ENCODE measurements at regions not wholly inside any gene's neighbourhood (a gene's known extent, or its start where the extent isn't known, plus 50 kb on each side); places are given as distances from the start of the nearest gene placed in this dataset.

- no peaks in the 10 kb centered on the region for H3K27me3 ChIP-seq (ENCODE audit: insufficient read depth)
- Mint-ChIP-seq H3K4me3 (no peak overlapping the region), H3K36me3 (ENCODE audit: low read depth) (no peaks in the 10 kb centered on the region), H3K4me1 (peaks cover 10% of the 10 kb centered on the region), H3K27me3 (ENCODE audit: insufficient read depth, low read depth, poor library complexity) (peaks cover 2% of the 10 kb centered on the region), H3K9me3 (no peaks in the 10 kb centered on the region; the same call in 2 of the 3 replicates), H3K27ac (no peak overlapping the region)
- H3K79me2 ChIP-seq (replicated peaks; ENCODE audit: insufficient read depth), result no peaks in the 10 kb centered on the region
- no peaks in the 10 kb centered on the region for H3K36me3 ChIP-seq (ENCODE audit: insufficient read depth)
- no peaks in the 10 kb centered on the region for H3F3A ChIP-seq (replicated peaks; ENCODE audit: low read depth)
- no peaks in the 10 kb centered on the region for H4K20me1 ChIP-seq (replicated peaks; ENCODE audit: insufficient read depth)
- no peak for TF ChIP-seq POLR2AphosphoS5 (IDR thresholded peaks at IDR 0.05; ENCODE audit: low read depth)
- TF ChIP-seq NANOG (IDR thresholded peaks at IDR 0.05; ENCODE audit: borderline replicate concordance), result no peak
- TF ChIP-seq CREB1 (CRISPR knock-in tag; IDR thresholded peaks at IDR 0.05; ENCODE audit: low read depth), result no peak
- TF ChIP-seq, protein P1, sequence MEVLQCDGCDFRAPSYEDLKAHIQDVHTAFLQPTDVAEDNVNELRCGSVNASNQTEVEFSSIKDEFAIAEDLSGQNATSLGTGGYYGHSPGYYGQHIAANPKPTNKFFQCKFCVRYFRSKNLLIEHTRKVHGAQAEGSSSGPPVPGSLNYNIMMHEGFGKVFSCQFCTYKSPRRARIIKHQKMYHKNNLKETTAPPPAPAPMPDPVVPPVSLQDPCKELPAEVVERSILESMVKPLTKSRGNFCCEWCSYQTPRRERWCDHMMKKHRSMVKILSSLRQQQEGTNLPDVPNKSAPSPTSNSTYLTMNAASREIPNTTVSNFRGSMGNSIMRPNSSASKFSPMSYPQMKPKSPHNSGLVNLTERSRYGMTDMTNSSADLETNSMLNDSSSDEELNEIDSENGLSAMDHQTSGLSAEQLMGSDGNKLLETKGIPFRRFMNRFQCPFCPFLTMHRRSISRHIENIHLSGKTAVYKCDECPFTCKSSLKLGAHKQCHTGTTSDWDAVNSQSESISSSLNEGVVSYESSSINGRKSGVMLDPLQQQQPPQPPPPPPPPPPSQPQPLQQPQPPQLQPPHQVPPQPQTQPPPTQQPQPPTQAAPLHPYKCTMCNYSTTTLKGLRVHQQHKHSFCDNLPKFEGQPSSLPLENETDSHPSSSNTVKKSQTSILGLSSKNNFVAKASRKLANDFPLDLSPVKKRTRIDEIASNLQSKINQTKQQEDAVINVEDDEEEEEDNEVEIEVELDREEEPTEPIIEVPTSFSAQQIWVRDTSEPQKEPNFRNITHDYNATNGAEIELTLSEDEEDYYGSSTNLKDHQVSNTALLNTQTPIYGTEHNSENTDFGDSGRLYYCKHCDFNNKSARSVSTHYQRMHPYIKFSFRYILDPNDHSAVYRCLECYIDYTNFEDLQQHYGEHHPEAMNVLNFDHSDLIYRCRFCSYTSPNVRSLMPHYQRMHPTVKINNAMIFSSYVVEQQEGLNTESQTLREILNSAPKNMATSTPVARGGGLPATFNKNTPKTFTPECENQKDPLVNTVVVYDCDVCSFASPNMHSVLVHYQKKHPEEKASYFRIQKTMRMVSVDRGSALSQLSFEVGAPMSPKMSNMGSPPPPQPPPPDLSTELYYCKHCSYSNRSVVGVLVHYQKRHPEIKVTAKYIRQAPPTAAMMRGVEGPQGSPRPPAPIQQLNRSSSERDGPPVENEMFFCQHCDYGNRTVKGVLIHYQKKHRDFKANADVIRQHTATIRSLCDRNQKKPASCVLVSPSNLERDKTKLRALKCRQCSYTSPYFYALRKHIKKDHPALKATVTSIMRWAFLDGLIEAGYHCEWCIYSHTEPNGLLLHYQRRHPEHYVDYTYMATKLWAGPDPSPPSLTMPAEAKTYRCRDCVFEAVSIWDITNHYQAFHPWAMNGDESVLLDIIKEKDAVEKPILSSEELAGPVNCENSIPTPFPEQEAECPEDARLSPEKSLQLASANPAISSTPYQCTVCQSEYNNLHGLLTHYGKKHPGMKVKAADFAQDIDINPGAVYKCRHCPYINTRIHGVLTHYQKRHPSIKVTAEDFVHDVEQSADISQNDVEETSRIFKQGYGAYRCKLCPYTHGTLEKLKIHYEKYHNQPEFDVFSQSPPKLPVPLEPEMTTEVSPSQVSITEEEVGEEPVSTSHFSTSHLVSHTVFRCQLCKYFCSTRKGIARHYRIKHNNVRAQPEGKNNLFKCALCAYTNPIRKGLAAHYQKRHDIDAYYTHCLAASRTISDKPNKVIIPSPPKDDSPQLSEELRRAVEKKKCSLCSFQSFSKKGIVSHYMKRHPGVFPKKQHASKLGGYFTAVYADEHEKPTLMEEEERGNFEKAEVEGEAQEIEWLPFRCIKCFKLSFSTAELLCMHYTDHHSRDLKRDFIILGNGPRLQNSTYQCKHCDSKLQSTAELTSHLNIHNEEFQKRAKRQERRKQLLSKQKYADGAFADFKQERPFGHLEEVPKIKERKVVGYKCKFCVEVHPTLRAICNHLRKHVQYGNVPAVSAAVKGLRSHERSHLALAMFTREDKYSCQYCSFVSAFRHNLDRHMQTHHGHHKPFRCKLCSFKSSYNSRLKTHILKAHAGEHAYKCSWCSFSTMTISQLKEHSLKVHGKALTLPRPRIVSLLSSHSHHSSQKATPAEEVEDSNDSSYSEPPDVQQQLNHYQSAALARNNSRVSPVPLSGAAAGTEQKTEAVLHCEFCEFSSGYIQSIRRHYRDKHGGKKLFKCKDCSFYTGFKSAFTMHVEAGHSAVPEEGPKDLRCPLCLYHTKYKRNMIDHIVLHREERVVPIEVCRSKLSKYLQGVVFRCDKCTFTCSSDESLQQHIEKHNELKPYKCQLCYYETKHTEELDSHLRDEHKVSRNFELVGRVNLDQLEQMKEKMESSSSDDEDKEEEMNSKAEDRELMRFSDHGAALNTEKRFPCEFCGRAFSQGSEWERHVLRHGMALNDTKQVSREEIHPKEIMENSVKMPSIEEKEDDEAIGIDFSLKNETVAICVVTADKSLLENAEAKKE (CRISPR knock-in tag; IDR thresholded peaks at IDR 0.05), result no peak
- TF ChIP-seq, protein P2, sequence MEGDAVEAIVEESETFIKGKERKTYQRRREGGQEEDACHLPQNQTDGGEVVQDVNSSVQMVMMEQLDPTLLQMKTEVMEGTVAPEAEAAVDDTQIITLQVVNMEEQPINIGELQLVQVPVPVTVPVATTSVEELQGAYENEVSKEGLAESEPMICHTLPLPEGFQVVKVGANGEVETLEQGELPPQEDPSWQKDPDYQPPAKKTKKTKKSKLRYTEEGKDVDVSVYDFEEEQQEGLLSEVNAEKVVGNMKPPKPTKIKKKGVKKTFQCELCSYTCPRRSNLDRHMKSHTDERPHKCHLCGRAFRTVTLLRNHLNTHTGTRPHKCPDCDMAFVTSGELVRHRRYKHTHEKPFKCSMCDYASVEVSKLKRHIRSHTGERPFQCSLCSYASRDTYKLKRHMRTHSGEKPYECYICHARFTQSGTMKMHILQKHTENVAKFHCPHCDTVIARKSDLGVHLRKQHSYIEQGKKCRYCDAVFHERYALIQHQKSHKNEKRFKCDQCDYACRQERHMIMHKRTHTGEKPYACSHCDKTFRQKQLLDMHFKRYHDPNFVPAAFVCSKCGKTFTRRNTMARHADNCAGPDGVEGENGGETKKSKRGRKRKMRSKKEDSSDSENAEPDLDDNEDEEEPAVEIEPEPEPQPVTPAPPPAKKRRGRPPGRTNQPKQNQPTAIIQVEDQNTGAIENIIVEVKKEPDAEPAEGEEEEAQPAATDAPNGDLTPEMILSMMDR (conservative IDR thresholded peaks at IDR 0.05; ENCODE audit: low read depth in 2 of 2), result no peak
- TF ChIP-seq STAT1 (IDR thresholded peaks at IDR 0.05; ENCODE audit: unreplicated experiment), result no peak
- TF ChIP-seq, protein P3, sequence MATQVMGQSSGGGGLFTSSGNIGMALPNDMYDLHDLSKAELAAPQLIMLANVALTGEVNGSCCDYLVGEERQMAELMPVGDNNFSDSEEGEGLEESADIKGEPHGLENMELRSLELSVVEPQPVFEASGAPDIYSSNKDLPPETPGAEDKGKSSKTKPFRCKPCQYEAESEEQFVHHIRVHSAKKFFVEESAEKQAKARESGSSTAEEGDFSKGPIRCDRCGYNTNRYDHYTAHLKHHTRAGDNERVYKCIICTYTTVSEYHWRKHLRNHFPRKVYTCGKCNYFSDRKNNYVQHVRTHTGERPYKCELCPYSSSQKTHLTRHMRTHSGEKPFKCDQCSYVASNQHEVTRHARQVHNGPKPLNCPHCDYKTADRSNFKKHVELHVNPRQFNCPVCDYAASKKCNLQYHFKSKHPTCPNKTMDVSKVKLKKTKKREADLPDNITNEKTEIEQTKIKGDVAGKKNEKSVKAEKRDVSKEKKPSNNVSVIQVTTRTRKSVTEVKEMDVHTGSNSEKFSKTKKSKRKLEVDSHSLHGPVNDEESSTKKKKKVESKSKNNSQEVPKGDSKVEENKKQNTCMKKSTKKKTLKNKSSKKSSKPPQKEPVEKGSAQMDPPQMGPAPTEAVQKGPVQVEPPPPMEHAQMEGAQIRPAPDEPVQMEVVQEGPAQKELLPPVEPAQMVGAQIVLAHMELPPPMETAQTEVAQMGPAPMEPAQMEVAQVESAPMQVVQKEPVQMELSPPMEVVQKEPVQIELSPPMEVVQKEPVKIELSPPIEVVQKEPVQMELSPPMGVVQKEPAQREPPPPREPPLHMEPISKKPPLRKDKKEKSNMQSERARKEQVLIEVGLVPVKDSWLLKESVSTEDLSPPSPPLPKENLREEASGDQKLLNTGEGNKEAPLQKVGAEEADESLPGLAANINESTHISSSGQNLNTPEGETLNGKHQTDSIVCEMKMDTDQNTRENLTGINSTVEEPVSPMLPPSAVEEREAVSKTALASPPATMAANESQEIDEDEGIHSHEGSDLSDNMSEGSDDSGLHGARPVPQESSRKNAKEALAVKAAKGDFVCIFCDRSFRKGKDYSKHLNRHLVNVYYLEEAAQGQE (IDR thresholded peaks at IDR 0.05; ENCODE audit: unreplicated experiment), result no peak
- TF ChIP-seq, protein P4, sequence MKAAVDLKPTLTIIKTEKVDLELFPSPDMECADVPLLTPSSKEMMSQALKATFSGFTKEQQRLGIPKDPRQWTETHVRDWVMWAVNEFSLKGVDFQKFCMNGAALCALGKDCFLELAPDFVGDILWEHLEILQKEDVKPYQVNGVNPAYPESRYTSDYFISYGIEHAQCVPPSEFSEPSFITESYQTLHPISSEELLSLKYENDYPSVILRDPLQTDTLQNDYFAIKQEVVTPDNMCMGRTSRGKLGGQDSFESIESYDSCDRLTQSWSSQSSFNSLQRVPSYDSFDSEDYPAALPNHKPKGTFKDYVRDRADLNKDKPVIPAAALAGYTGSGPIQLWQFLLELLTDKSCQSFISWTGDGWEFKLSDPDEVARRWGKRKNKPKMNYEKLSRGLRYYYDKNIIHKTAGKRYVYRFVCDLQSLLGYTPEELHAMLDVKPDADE (IDR thresholded peaks at IDR 0.05), result no peak
- no peak for TF ChIP-seq EZH2phosphoT487 (IDR thresholded peaks at IDR 0.05; ENCODE audit: unreplicated experiment)
- TF ChIP-seq JUNB (IDR thresholded peaks at IDR 0.05; ENCODE audit: unreplicated experiment), result no peak
- no peak overlapping the region for H2AFZ ChIP-seq
- no peak overlapping the region for H3K4me3 ChIP-seq
- H3K4me1 ChIP-seq (ENCODE audit: insufficient read depth), result no peaks in the 10 kb centered on the region; the same call in 1 of the 2 replicates
- H3K9me2 ChIP-seq (ENCODE audit: insufficient read depth), result 0 out of 2 replicates have a peak, but pooled peaks cover 8% of the 10 kb centered on the region
- no peak for DNase-seq (ENCODE audit: low spot score)
- no peak for ATAC-seq
- H3K27ac ChIP-seq (ENCODE audit: low read depth), result no peak overlapping the region
- no peak overlapping the region for H3K4me2 ChIP-seq
These were observed 117.5 kb downstream of the BACH1 start for GRCh38 chr21:29416268-29416667.
